Renal cortex interstitium (tissue), 11 donors: ENCODE measurements at regions not wholly inside any gene's neighbourhood (a gene's known extent, or its start where the extent isn't known, plus 50 kb on each side); places are given as distances from the start of the nearest gene placed in this dataset.

ENCODE experiments used
- DNase-seq, 11 donors: peaks; one replicate each; pipeline ENCODE4 v3.0.0-alpha.2; 2013; ENCODE audit warnings: low read depth in 9 of 11, low spot score in 4 of 11; ENCODE audit errors: extremely low read depth in 1 of 11

DNA sequence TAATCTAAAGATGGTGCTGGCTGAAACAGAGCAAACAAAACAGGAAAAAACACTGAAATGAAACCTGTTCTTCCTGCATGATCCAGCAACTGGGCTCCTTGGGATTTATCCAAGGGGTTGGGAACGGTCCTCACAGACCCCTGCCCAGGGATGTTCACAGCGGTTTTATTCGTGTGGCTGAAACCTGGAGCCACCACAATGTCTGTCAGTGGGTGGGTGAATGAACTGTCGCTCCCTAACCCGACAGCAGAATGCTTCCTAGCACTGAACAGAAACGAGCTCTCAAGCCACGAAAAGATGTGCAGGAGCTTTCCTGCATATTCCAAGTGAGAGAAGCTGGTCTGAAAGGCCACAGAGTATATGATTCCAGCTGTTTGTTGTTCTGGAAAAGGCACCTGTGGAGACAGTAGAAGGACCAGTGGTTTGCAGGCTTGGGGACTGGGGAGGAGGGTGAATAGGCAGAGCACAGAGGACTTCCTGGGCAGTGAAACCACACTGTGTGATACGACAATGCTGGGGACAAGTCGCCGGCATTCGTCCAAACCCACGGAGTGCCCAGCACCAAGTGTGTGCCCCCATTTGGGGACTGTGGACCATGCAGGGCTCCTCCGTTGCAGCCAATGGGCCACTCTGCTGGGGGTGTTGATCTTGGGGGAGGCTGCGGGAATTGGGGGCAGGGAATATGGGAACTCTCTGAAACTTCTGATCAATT lies 73.9 kb downstream of the TEX29 start:
- DNase-seq, result no peak

DNA sequence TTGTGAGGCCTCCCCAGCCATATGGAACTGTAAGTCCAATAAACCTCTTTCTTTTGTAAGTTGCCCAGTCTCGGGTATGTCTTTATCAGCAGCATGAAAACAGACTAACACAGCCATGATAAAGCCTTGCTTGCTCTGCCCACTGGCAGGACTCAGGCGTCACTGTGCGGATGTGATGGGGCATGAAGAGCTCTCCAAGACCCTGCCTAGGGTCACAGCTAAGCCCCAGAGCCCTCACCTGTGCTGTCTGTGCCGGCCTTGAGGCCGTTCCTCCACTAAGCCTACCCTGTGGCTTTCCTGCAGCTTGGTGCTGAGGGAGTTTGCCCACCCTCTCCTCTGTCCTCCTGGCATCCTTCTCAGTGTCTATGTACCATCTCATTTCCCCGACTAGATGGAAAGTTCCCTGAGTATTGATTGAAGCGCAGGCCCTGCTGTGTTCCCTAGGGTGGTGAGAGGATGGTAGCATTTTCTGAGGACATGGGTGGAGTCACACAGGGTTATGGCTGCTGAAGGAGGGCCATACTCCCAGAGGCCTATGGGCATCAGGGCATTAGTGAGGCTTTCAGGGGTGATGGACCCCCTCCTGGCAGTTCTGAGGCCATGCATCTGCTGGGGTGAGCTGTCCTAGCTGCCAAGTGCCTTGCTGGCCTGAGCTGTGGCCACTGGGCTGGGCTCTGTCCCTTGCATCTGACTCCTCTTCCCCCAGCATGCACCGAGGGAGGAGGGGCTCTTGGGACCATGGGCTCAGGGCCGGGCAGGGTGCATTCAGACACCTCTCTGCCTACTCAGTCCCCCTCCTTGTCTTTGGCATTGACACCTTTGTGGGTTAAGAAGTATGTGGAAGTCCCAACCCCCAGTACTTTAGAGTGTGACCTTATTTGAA lies 75.3 kb downstream of the TEX29 start:
- DNase-seq, result no peak

DNA sequence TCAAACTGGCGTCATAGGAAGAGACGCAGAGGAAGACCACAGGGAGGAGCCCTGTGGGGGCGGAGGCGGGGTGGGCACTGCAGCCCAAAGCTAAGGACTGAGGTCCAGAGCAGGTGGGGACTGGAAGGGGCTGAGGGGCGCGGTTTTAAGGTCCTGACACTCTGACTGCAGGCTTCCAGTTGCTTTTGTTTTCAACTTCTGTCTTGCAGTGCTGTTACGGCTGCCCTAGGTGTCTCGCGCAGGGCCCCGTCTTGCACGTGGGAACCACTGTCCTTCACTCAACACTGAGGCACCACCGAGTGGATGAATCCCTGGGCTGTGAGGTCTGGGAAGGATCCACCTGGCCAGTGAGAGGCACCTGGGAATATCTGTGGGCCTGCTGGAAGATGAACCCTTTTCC lies 76.0 kb downstream of the TEX29 start:
- no peak for DNase-seq

DNA sequence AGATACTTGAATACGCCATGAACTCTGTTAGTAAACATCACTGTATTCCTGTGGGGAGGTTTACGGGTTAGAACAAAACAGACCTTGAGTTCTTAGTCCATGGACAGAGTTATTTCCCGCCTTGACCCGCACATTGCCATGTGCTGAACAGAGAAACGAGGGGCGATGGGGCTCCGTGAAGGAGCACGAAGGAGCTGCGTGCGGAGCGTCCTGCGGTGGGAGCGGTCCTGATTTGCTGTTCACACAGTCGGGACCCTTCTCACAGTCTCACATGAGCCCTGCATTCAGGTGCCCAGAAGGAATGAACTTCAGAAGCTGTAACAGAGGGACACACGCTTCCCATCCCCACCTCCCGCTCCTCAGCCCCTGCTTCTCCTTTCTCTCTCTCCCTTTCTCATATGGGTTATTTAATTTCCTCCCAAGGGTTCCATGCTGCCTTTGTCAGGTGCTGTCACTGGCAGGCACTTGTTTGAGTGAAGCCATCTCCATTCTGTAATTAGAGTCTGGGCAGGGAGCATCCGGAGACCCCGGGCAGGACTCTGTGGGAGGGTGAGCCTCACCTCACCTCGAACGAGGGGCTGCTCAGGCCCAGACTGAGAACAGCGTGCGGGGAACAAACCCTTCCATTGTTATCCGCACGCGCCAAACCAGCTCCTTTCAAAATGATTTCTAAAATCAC lies 76.9 kb downstream of the TEX29 start:
- DNase-seq, result no peak

DNA sequence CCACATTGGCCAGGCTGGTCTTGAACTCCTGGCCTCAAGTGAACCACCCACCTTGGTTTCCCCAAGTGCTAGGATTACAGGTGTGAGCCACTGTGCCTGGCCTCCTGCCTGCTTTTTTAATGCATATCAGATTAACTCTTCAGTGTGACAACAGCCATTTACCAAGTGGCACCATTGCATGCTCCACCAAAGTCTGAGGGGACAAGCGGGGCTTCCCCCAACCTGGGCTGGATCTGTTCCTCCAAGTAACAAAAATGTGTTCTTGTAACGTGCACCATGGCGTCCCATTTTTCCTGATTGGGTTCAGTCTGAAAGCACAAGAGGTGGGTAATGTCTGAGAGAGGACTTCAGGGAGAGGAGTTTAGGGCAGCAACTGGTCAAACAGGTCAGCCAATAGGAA lies 77.8 kb downstream of the TEX29 start:
- no peak for DNase-seq

- DNase-seq, result no peak
These were observed 78.4 kb downstream of the TEX29 start for GRCh38 chr13:111398715-111399299.

DNA sequence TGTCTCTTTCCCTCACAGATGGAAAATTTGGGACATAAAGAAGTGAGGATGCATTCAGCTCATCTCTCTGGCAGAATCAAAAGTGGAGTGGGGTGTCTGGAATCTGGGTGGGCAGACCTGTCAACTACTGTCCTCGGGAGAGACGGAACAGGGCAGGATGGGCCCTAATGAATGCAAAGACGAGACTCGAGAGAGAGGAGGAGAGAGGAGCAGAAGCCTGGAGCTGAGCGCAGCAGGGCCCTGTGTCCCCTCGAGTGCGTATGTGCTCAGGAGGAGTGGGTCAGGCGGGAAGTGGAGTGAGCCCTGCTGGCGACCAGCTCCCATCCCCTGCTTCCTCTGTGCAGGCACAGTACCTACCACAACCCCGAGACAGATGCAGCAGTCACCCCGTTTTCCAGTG lies 78.9 kb downstream of the TEX29 start:
- DNase-seq, result no peak

DNA sequence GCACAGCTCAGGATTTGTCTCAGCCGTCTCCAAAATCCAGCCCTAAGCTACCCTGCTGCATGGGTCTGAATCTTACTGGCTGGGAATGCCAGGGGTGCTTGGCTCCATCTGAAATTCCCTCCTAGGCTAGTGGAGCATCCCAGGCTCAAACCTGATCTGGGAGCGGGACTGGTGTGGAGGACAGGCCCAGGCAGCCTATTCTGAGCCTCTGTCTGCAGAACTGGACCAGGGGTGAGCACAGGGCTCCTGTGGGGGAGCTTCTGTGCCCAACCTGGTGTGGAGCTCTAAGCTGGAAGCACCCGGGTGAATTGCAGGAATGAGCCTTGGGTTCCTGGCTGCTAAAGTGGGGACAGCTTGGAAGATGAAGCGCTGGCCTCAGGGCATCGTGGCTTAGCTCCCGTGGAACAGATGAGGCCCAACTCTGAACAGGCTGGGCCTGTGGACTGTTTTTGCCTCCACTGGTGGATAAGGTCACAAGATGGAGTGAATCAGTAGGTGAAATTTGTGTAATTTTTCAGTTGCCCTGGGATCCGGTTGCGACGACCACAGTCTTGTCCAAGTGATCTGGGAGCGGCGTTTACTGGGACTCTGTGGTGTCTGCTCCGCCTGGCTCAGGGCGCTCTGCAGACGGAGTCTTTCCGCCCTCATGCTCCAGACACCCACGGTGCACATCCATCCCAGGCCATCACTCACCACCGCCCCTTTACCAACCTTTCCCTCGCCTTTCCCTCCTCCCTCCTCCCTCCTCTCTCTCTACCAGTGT lies 79.5 kb downstream of the TEX29 start:
- DNase-seq, result no peak

DNA sequence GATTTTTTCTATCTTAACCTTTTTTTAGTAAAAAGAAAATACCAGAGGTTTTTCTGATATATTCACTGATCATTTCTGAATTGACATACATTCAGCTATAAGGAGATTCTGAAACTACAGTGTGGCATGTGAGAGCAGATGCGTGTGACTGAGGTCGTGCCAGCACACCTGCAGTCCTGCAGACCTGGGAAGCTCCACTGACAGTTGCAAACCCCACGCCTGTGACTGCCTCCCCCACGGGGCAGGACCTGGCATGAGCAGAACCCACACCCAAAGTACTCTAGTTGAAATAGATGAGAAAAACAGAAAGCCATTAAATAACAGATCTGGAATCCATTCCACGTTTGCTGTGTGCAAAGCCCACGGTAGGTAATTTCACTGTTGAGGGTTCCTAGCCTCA lies 80.7 kb downstream of the TEX29 start:
- DNase-seq, result no peak

GRCh38 chr13:111401755-111402154 lies 81.3 kb downstream of the TEX29 start:
- DNase-seq, result no peak

DNA sequence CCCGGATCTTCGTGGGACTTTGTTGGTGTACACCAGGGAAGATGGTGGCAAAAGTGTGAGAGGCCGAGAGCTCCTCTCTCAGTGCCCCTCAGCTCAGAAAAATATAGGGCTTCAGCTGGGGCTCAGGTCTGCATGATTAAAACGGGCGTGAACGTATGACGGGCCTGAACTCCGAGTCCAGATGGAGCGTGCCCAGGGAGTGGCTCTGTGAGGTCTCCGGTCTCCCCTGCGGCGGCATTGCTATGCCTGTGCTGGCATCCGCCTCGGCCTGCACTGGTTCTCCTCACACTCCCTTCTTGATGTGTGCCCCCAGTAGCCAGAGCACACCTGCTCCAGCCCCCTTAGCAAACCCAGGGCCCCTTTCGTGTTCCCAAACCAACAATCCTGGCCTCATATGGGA lies 82.0 kb downstream of the TEX29 start:
- no peak for DNase-seq

DNA sequence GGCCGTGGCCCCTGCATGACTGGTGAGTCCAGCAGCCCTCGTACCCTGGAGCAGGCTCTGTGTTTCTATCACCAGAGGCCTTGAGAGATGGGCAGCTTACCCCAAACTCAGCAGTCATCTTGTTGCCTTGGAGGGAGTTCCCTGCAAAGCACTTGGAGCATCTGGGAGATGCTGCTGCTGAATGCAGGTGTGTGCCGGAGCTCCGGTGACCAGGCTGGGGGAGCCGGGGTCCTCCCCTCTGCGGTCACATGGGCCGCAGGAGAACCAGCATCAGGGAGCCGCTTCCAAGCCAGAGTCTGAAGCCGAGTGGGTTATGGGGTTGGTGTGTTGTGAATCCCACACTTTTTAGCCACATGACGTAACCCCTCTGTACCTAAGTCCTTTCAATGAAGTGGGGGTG lies 82.8 kb downstream of the TEX29 start:
- DNase-seq, result no peak

- no peak for DNase-seq
These were observed 84.3 kb downstream of the TEX29 start for GRCh38 chr13:111404746-111405145.

DNA sequence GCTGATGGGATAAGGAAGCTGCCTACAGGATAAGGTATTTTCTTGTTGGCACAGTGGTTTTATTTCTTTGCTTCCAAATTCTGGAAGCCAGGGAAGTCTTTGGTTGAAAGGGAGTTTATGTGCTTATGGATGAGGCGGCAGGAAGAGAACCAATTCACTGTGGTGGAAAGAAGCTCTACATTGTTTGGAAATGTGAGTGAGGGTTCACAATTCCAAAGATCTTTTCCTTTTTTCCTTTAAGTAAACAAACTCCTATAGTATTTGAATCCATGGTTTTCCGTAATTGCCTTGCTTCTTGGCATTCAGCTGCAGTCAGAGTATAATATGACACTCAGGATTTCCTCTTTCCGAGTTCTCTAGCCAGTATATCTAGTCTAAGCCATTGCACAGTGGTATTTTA lies 86.2 kb downstream of the TEX29 start:
- no peak for DNase-seq

- DNase-seq, result no peak
These were observed 87.1 kb downstream of the TEX29 start for GRCh38 chr13:111407381-111408131.

DNA sequence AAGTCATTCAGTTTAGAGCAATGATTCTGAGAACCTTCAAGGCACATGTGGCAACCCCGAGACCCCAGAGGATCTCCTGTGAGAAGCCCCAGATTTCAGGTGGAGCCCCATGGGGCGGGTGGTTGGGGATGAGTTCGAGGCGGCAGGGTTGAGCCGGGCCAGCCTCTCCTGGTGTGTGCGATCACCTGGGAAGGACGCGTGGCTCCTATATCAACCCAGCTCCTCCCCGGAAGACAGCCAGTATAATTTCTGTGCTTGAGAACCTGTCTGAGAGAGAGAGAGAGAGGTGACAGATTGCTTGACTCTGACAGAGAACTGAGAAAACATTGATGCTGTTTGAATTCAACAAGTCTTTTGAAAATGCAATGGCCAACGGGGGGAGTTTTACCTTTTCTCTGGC lies 89.0 kb downstream of the TEX29 start:
- no peak for DNase-seq

GRCh38 chr13:111410232-111411021 lies 90.0 kb downstream of the TEX29 start:
- DNase-seq, result no peak
